Heart right ventricle (tissue), 16 donors: ENCODE measurements at regions not wholly inside any gene's neighbourhood (a gene's known extent, or its start where the extent isn't known, plus 50 kb on each side); places are given as distances from the start of the nearest gene placed in this dataset.

Source experiments
- ATAC-seq, 8 donors: fragments of 200-7000 bp; cut with Tn5 transposase; one replicate each; pipeline ENCODE4 v1.9.1; 2020; ENCODE audit warnings: mild to moderate bottlenecking in 8 of 8, moderate library complexity in 8 of 8, moderate number of reproducible peaks in 1 of 8
- DNase-seq, 2 donors: peaks; one replicate each; pipeline ENCODE4 v3.0.0-alpha.2; 2020
- H3K27ac ChIP-seq, 10 donors: fragments of 200-600 bp; sonication (generic) in 2 of 10; one replicate each; pipeline versions ENCODE4 v1.5.0 to v1.8.0; 2020 to 2022; ENCODE audit warnings: mild to moderate bottlenecking in 3 of 10
- H3K27me3 ChIP-seq, 7 donors: fragments of 200-600 bp; one replicate each; pipeline ENCODE4 v1.8.0; 2021 to 2022; ENCODE audit warnings: mild to moderate bottlenecking in 2 of 7
- H3K36me3 ChIP-seq, 9 donors: fragments of 200-600 bp; sonication (generic) in 1 of 9; one replicate each; pipeline versions ENCODE4 v1.5.0 to v1.8.0; 2020 to 2022; ENCODE audit warnings: mild to moderate bottlenecking in 2 of 9
- H3K4me1 ChIP-seq, 9 donors: fragments of 200-600 bp; sonication (generic) in 1 of 9; one replicate each; pipeline versions ENCODE4 v1.5.0 to v1.8.0; 2020 to 2022; ENCODE audit warnings: mild to moderate bottlenecking in 4 of 9
- H3K4me3 ChIP-seq, 10 donors: fragments of 200-600 bp; sonication (generic) in 2 of 10; one replicate each; pipeline versions ENCODE4 v1.5.0 to v1.8.0; 2020 to 2022; ENCODE audit warnings: mild to moderate bottlenecking in 7 of 10, moderate library complexity in 2 of 10
- H3K9me3 ChIP-seq, 11 donors: fragments of 200-600 bp in 10 of 11; sonication (generic) in 2 of 11; one replicate each; pipeline versions ENCODE4 v1.5.0 to v1.8.0; 2013 to 2022; ENCODE audit warnings: mild to moderate bottlenecking in 2 of 11, control low read depth in 1 of 11, moderate library complexity in 1 of 11
- CTCF ChIP-seq, 9 donors: fragments of 200-600 bp; sonication (generic) in 2 of 9; IDR thresholded peaks; one replicate each; pipeline versions ENCODE4 v1.5.0 to v1.8.0; 2021 to 2022; ENCODE audit warnings: antibody characterized with exemption in 9 of 9, mild to moderate bottlenecking in 5 of 9, moderate library complexity in 1 of 9
- WGBS, 2 donors: extraction: QIAGEN DNeasy Blood & Tissue Kit; methylation state at CpG; one replicate each; pipeline ENCODE4 v1.1.7; 2013; ENCODE audit warnings: inconsistent platforms in 1 of 2; 5-methylcytosine and 5-hydroxymethylcytosine counted together
- intact Hi-C, 10 donors: fragments of 100-400 bp; cut with DNase I; formaldehyde crosslinking; loops; one replicate each; pipeline versions ENCODE4 v1.11.1 to v1.14.2; 2022
- donor health status: Arrhythmogenic right ventricular cardiomyopathy.
- donor health status: ischemic (EF 13 %, LVEDD 7.1; RV severe dilation, severe dysfunction).
- donor health status: healthy with polysubstance abuse.
- donor health status: DM: no; HTN: yes; CAD: no.
- donor health status: DM: no; HTN: no; CAD: no.
- donor health status: ischemic (EF 25% LVEDD 6.9; RV normal size, moderate dysfunction).
- donor health status: ischemic (EF 25% LVEDD 5.7; RV mildly dilated, moderate dysfunction).
- donor health status: healthy.
- donor health status: DM: yes; HTN: yes; CAD: no.
- donor health status: Ischemic cardiomyopathy.
- donor health status: ischemic (EF 35%, LVEDD 5.7; RV mildly dilated, moderate dysfunction).
- donor health status: nonischemic (EF 11% LVEDD 7.7; RV severe dilation, severe dysfunction).
- donor health status: DM: yes; HTN: yes; CAD: no.
- donor health status: PGD.
- donor health status: ischemic (EF 29% LVEDD 5.4; RV normal size, mild dysfunction).
- donor health status: nonischemic (EF 23%, LVEDD 6.1; RV moderate dilation, normal function).

- Histone ChIP-seq H3K27me3 (no peaks in the 10 kb centered on the region), H3K27ac (no peak overlapping the region), H3K4me3 (no peak overlapping the region), H3K4me1 (peaks cover 0 to 13% (median 0%) of the 10 kb centered on the region in 9 donors), H3K9me3 (no peaks in the 10 kb centered on the region), H3K36me3 (no peaks in the 10 kb centered on the region)
- no peak for ATAC-seq
- no peak for DNase-seq
- intact Hi-C loops: no loop called here
- TF ChIP-seq CTCF (IDR thresholded peaks at IDR 0.05): no peak
These were observed 50.8 kb upstream of the SLC39A10 start for GRCh38 chr2:195606179-195606578.

GRCh38 chr2:195604706-195605105, 52.3 kb upstream of the SLC39A10 start:
- DNase-seq (no peak), ATAC-seq (no peak)
- H3K36me3 ChIP-seq: no peaks in the 10 kb centered on the region
- intact Hi-C loops: no loop called here
- WGBS, 2 donors: 86 to 91% methylated on average over 5 of the region's 5 CpGs
- no peak overlapping the region for H3K27ac ChIP-seq
- TF ChIP-seq CTCF (IDR thresholded peaks at IDR 0.05): no peak
- H3K9me3 ChIP-seq: no peaks in the 10 kb centered on the region
- no peaks in the 10 kb centered on the region for H3K27me3 ChIP-seq
- H3K4me1 ChIP-seq: peaks cover 0 to 8% (median 0%) of the 10 kb centered on the region in 9 donors
- no peak overlapping the region for H3K4me3 ChIP-seq

- no peak overlapping the region for H3K27ac ChIP-seq
- DNase-seq (no peak), ATAC-seq (peak in 1 of 8 donors; percentile 29)
- no peak for TF ChIP-seq CTCF (IDR thresholded peaks at IDR 0.05)
- H3K36me3 ChIP-seq: no peaks in the 10 kb centered on the region
- H3K27me3 ChIP-seq: no peaks in the 10 kb centered on the region
- WGBS, 2 donors: 87 to 93% methylated on average over 4 of the region's 4 CpGs
- H3K4me1 ChIP-seq: peaks cover 0 to 4% (median 0%) of the 10 kb centered on the region in 9 donors
- H3K4me3 ChIP-seq: no peak overlapping the region
- H3K9me3 ChIP-seq: no peaks in the 10 kb centered on the region
- intact Hi-C loops: no loop called here
These were observed 53.0 kb upstream of the SLC39A10 start for GRCh38 chr2:195603998-195604397.

- intact Hi-C loops: no loop called here
- Histone ChIP-seq H3K9me3 (no peaks in the 10 kb centered on the region), H3K4me3 (no peak overlapping the region), H3K27me3 (no peaks in the 10 kb centered on the region), H3K4me1 (peaks cover 0 to 3% (median 0%) of the 10 kb centered on the region in 9 donors), H3K36me3 (no peaks in the 10 kb centered on the region), H3K27ac (peak overlapping the region in 1 of 10 donors; percentile 30)
- DNase-seq (no peak), ATAC-seq (peak in 5 of 8 donors; percentile 28 to 74 (median 61))
- no peak for TF ChIP-seq CTCF (IDR thresholded peaks at IDR 0.05)
- WGBS, 2 donors: 53 to 55% methylated on average over 4 of the region's 4 CpGs
These were observed 53.6 kb upstream of the SLC39A10 start for GRCh38 chr2:195603408-195603807.
